ENCODE measurements at regions not wholly inside any gene's neighbourhood (a gene's known extent, or its start where the extent isn't known, plus 50 kb on each side); places are given as distances from the start of the nearest gene placed in this dataset.

GRCh38 chr13:102940143-102940542 lies 94.3 kb downstream of the ERCC5 start:
- no peaks in the 10 kb centered on the region for H3K9me1 ChIP-seq (ENCODE audit: control insufficient read depth, insufficient read depth, low read length)
- H3K4me2 ChIP-seq (ENCODE audit: insufficient read depth, low read length), result no peak overlapping the region
- in situ Hi-C loops (cut with MboI), result no loop called here
- no peaks in the 10 kb centered on the region for H3K79me2 ChIP-seq (ENCODE audit: control insufficient read depth, insufficient read depth, low read length)
- no peaks in the 10 kb centered on the region for H3K4me1 ChIP-seq (replicated peaks in 1 of 2; ENCODE audit: control insufficient read depth in 2 of 2, insufficient read depth in 2 of 2, low read length in 2 of 2)
- TF ChIP-seq MAZ (CRISPR knock-in tag; conservative IDR thresholded peaks at IDR 0.05 in 1 of 2, IDR thresholded peaks at IDR 0.05 in 1 of 2) (no peak), MAFG (tag; conservative IDR thresholded peaks at IDR 0.05) (no peak), ZNF280B (CRISPR knock-in tag; IDR thresholded peaks at IDR 0.05) (no peak), RHOXF2B (CRISPR knock-in tag; conservative IDR thresholded peaks at IDR 0.05) (no peak), ZNF408 (CRISPR knock-in tag; IDR thresholded peaks at IDR 0.05; ENCODE audit: low read depth) (no peak), STAT5A (IDR thresholded peaks at IDR 0.05; ENCODE audit: borderline replicate concordance, low read length) (no peak), LARP7 (IDR thresholded peaks at IDR 0.05) (no peak), ILK (tag; IDR thresholded peaks at IDR 0.05; ENCODE audit: borderline replicate concordance, low read depth) (no peak), YY1 (IDR thresholded peaks at IDR 0.05; ENCODE audit: borderline replicate concordance in 1 of 3, control insufficient read depth in 1 of 3, extremely low read depth in 1 of 3, insufficient read depth in 3 of 3, insufficient read length in 1 of 3, insufficient replicate concordance in 2 of 3, low read depth in 1 of 3, low read length in 2 of 3) (no peak), SNIP1 (IDR thresholded peaks at IDR 0.05; ENCODE audit: low read depth) (no peak), E2F3 (CRISPR knock-in tag; IDR thresholded peaks at IDR 0.05) (no peak), POLR3G (IDR thresholded peaks at IDR 0.05; ENCODE audit: extremely low read depth, insufficient read length, insufficient replicate concordance) (no peak), FUS (optimal IDR thresholded peaks at IDR 0.05; ENCODE audit: low read depth, low read length) (no peak), CHD1 (IDR thresholded peaks at IDR 0.05; ENCODE audit: low read length) (no peak), LEF1 (IDR thresholded peaks at IDR 0.05) (no peak)
- no peaks in the 10 kb centered on the region for H3K36me3 ChIP-seq (ENCODE audit: control insufficient read depth, insufficient read depth, low read length)
- ChIA-PET CTCF (ENCODE audit: low intra/inter-chr PET ratio) (no interaction called here), POLR2A (no interaction called here)
- no peak overlapping the region for H3K4me3 ChIP-seq
- FAIRE-seq (no peak), ATAC-seq (no peak), DNase-seq (ENCODE audit: extremely low read depth in 1 of 4, low spot score in 3 of 4) (peak in 1 of 4 experiments; percentile 2)
- H3K27me3 ChIP-seq (ENCODE audit: control insufficient read depth in 2 of 2, insufficient read depth in 2 of 2, low read length in 2 of 2), result no peaks in the 10 kb centered on the region
- H2AFZ ChIP-seq (ENCODE audit: low read depth, low read length), result no peak overlapping the region
- BruUV-seq (replicated peaks), result no TSS peak
- H3K27ac ChIP-seq (ENCODE audit: extremely low read depth, low read depth, low read length), result no peak overlapping the region
- no peaks in the 10 kb centered on the region for H4K20me1 ChIP-seq (replicated peaks; ENCODE audit: control insufficient read depth, insufficient read depth, low read length)
- 3% methylated on average over 5 of the region's 5 CpGs for WGBS (ENCODE audit: insufficient coverage, low coverage, missing lambda C conversion rate)
- no peak overlapping the region for H3K9ac ChIP-seq (ENCODE audit: insufficient read depth in 1 of 2, low read depth in 2 of 2, low read length in 2 of 2)
- no peaks in the 10 kb centered on the region for H3K9me3 ChIP-seq (replicated peaks; ENCODE audit: control insufficient read depth, insufficient read depth, low read depth, low read length)
- intact Hi-C loops (cut with micrococcal nuclease), result no loop called here

All from K562 (cell line).